HL-60 (cell line): ENCODE measurements at regions not wholly inside any gene's neighbourhood (a gene's known extent, or its start where the extent isn't known, plus 50 kb on each side); places are given as distances from the start of the nearest gene placed in this dataset.

Source experiments
- GABPA ChIP-seq: IDR thresholded peaks from 2 replicates; pipeline ENCODE4 v1.6.1; 2012; ENCODE audit warnings: low read depth
- POLR2AphosphoS5 ChIP-seq: IDR thresholded peaks from 2 replicates; pipeline ENCODE4 v1.6.1; 2012; ENCODE audit warnings: low read depth
- SPI1 ChIP-seq: IDR thresholded peaks from 2 replicates; pipeline ENCODE4 v1.6.1; 2012; ENCODE audit warnings: low read depth, mild to moderate bottlenecking, borderline replicate concordance
- TF ChIP-seq, protein P1 (sequence below): IDR thresholded peaks from one replicate; pipeline ENCODE4 v1.5.1; 2011; ENCODE audit warnings: low read length, control low read depth, inconsistent platforms; ENCODE audit not compliant: insufficient read depth

GRCh38 chr18:46353460-46353859, 249.3 kb downstream of the HAUS1 start:
- TF ChIP-seq, protein P1, sequence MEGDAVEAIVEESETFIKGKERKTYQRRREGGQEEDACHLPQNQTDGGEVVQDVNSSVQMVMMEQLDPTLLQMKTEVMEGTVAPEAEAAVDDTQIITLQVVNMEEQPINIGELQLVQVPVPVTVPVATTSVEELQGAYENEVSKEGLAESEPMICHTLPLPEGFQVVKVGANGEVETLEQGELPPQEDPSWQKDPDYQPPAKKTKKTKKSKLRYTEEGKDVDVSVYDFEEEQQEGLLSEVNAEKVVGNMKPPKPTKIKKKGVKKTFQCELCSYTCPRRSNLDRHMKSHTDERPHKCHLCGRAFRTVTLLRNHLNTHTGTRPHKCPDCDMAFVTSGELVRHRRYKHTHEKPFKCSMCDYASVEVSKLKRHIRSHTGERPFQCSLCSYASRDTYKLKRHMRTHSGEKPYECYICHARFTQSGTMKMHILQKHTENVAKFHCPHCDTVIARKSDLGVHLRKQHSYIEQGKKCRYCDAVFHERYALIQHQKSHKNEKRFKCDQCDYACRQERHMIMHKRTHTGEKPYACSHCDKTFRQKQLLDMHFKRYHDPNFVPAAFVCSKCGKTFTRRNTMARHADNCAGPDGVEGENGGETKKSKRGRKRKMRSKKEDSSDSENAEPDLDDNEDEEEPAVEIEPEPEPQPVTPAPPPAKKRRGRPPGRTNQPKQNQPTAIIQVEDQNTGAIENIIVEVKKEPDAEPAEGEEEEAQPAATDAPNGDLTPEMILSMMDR = no peak
- TF ChIP-seq SPI1 (no peak), POLR2AphosphoS5 (no peak), GABPA (no peak)
